ENCODE measurements at regions not wholly inside any gene's neighbourhood (a gene's known extent, or its start where the extent isn't known, plus 50 kb on each side); places are given as distances from the start of the nearest gene placed in this dataset.

DNA sequence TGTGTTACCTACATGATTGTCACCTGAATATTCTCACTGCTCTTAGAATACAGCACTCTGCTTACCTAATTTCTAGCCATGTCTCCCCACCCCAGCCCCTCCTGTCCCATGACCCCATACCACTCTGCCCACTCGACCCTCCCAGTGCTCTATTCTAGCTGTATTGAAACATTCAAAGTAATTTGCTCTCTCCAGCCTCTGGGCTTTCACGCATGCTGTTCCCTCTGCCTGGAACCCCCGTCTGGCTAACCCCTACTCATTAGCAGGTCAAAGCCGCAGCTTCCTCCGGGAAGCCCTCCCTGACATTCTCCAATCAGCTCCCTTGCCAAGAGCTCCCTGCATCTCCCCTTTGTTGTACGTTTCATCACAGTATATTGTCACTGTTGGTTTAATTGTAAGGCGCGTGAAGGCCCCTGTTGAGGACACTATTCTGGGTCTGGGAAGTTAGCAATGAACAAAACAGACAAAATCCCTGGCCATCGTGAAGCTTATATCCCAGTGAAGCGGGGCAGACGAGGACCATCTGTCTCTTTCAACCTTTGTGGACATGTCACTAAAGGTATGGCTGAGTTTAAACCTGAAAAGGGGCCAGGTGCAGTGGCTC is 72.3 kb upstream of the LHX1 start:
- Mint-ChIP-seq H3K36me3 (no peaks in the 10 kb centered on the region), H3K4me1 (no peaks in the 10 kb centered on the region), H3K27me3 (ENCODE audit: low read depth in 3 of 3) (peaks cover 3 to 18% (median 4%) of the 10 kb centered on the region in 3 donors), H3K9me3 (no peaks in the 10 kb centered on the region), H3K4me3 (no peak overlapping the region), H3K27ac (peak overlapping the region in 1 of 7 donors; percentile 32)
- Histone ChIP-seq H3K4me1 (ENCODE audit: control insufficient read depth in 1 of 2, insufficient read depth in 2 of 2, low read length in 2 of 2) (no peaks in the 10 kb centered on the region), H3K9ac (ENCODE audit: insufficient read depth, low read length, poor library complexity, severe bottlenecking) (no peak overlapping the region), H3K36me3 (replicated peaks in 1 of 2; ENCODE audit: control insufficient read depth in 1 of 2, insufficient read depth in 2 of 2, low read length in 2 of 2) (no peaks in the 10 kb centered on the region), H3K4me2 (replicated peaks; ENCODE audit: extremely low read depth, low read length, poor library complexity, severe bottlenecking) (no peak overlapping the region), H3K27ac (ENCODE audit: low read depth in 1 of 2, low read length in 2 of 2) (no peak overlapping the region), H3K9me3 (replicated peaks in 1 of 2; ENCODE audit: control insufficient read depth in 1 of 2, insufficient read depth in 1 of 2, low read length in 2 of 2) (no peaks in the 10 kb centered on the region), H3K4me3 (replicated peaks in 1 of 3; ENCODE audit: low read depth in 2 of 3, low read length in 3 of 3) (no peak overlapping the region), H4K20me1 (ENCODE audit: insufficient read depth, low read length) (no peaks in the 10 kb centered on the region), H3K27me3 (ENCODE audit: control insufficient read depth in 2 of 2, insufficient read depth in 2 of 2, low read length in 2 of 2) (no peaks in the 10 kb centered on the region), H2AFZ (ENCODE audit: insufficient read depth, low read depth, low read length, poor library complexity, severe bottlenecking) (no peak overlapping the region), H3K79me2 (ENCODE audit: insufficient read depth, low read length) (no peaks in the 10 kb centered on the region)
- intact Hi-C loops (cut with micrococcal nuclease): no loop called here
- TF ChIP-seq, protein P1, sequence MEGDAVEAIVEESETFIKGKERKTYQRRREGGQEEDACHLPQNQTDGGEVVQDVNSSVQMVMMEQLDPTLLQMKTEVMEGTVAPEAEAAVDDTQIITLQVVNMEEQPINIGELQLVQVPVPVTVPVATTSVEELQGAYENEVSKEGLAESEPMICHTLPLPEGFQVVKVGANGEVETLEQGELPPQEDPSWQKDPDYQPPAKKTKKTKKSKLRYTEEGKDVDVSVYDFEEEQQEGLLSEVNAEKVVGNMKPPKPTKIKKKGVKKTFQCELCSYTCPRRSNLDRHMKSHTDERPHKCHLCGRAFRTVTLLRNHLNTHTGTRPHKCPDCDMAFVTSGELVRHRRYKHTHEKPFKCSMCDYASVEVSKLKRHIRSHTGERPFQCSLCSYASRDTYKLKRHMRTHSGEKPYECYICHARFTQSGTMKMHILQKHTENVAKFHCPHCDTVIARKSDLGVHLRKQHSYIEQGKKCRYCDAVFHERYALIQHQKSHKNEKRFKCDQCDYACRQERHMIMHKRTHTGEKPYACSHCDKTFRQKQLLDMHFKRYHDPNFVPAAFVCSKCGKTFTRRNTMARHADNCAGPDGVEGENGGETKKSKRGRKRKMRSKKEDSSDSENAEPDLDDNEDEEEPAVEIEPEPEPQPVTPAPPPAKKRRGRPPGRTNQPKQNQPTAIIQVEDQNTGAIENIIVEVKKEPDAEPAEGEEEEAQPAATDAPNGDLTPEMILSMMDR (IDR thresholded peaks at IDR 0.05): no peak
- no peak for DNase-seq
- WGBS (ENCODE audit: insufficient coverage): 85% methylated on average over 9 of the region's 11 CpGs

DNA sequence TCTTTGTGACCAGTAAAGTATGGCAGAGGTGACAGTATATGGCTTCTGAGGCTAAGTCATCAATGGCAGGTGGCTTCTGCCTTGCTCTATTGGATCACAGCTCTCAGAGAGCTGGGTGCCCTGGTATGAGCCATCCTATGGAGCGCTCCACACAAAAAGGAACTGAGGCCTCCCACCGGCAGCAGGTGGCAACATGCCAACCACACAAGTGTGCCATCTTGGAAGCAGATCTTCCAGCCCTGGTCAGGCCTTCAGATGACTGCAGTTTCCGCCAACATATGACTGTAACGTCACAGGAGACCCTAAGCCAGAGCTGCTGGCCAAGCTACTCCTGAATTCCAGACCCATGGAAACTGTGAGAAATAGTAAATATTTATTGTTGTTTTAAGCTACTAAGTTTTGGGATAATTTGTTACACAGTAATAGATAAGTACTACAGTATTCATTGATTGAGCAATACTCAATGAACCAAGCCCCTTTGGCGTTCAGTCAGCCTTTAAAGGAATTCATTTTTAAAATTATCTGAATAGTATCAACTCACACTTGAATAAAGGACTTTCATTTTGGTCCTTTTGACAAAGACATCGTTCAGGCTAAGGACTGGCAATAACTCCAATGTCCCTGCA is 69.4 kb upstream of the LHX1 start:
- DNase-seq: no peak
- H3K36me3 ChIP-seq (replicated peaks in 1 of 2; ENCODE audit: control insufficient read depth in 1 of 2, insufficient read depth in 2 of 2, low read length in 2 of 2): no peaks in the 10 kb centered on the region
- no peak overlapping the region for H2AFZ ChIP-seq (ENCODE audit: insufficient read depth, low read depth, low read length, poor library complexity, severe bottlenecking)
- H3K27me3 ChIP-seq (ENCODE audit: control insufficient read depth in 2 of 2, insufficient read depth in 2 of 2, low read length in 2 of 2): no peaks in the 10 kb centered on the region
- no peaks in the 10 kb centered on the region for H3K79me2 ChIP-seq (ENCODE audit: insufficient read depth, low read length)
- Mint-ChIP-seq H3K9me3 (peaks cover 0 to 4% (median 0%) of the 10 kb centered on the region in 7 donors), H3K4me1 (no peaks in the 10 kb centered on the region), H3K36me3 (no peaks in the 10 kb centered on the region), H3K27me3 (ENCODE audit: low read depth in 3 of 3) (peaks cover 3 to 24% (median 3%) of the 10 kb centered on the region in 3 donors), H3K27ac (no peak overlapping the region), H3K4me3 (no peak overlapping the region)
- no peak overlapping the region for H3K4me3 ChIP-seq (replicated peaks in 1 of 3; ENCODE audit: low read depth in 2 of 3, low read length in 3 of 3)
- H3K9ac ChIP-seq (ENCODE audit: insufficient read depth, low read length, poor library complexity, severe bottlenecking): no peak overlapping the region
- H3K9me3 ChIP-seq (replicated peaks in 1 of 2; ENCODE audit: control insufficient read depth in 1 of 2, insufficient read depth in 1 of 2, low read length in 2 of 2): no peaks in the 10 kb centered on the region
- H3K27ac ChIP-seq (ENCODE audit: low read depth in 1 of 2, low read length in 2 of 2): no peak overlapping the region
- 90% methylated on average over 3 of the region's 6 CpGs for WGBS (ENCODE audit: insufficient coverage)
- no peaks in the 10 kb centered on the region for H4K20me1 ChIP-seq (ENCODE audit: insufficient read depth, low read length)
- TF ChIP-seq, protein P1 (IDR thresholded peaks at IDR 0.05): no peak
- intact Hi-C loops (cut with micrococcal nuclease): no loop called here
- no peaks in the 10 kb centered on the region for H3K4me1 ChIP-seq (ENCODE audit: control insufficient read depth in 1 of 2, insufficient read depth in 2 of 2, low read length in 2 of 2)
- no peak overlapping the region for H3K4me2 ChIP-seq (replicated peaks; ENCODE audit: extremely low read depth, low read length, poor library complexity, severe bottlenecking)
